ENCODE measurements at regions not wholly inside any gene's neighbourhood (a gene's known extent, or its start where the extent isn't known, plus 50 kb on each side); places are given as distances from the start of the nearest gene placed in this dataset.

DNA sequence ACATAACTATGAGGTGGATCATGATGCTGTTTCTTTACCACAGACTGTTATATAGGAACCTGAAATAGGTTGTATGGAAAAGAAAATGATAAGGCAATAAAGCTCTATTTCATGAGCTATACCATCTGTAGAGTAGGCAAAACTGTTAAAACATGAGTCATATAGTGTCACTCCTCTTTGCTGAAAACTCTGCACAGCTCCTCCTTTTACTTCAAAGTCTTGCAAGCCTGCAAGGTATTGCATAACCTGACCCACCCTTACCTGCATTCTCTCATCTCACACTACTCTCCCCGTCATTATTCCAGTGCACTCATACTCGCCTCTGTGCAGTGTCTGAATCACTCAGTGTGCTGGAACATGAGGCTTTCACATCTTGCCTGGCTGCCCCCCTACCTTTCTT, 790.1 kb downstream of the EFNA5 start:
- no peak for DNase-seq (ENCODE audit: low spot score)

DNA sequence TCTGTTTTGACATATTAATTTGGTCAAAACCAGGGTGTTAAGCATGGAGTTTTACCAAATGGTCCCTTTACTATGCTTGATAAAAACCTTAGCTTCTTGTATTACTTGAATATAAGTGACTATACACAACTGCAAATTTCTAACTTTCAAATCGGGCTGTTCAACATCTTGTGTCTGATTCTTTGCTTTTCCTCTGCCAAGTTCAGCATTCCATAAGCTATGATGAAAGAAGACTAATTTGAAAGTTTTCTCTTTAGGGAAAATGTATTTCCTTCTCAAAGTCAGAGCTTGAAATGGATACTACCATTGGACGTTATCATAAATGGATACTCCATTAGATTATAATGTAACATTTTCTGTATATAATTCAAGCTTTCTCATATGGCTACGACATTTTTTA, 792.9 kb downstream of the EFNA5 start:
- no peak for DNase-seq (ENCODE audit: low spot score)

DNA sequence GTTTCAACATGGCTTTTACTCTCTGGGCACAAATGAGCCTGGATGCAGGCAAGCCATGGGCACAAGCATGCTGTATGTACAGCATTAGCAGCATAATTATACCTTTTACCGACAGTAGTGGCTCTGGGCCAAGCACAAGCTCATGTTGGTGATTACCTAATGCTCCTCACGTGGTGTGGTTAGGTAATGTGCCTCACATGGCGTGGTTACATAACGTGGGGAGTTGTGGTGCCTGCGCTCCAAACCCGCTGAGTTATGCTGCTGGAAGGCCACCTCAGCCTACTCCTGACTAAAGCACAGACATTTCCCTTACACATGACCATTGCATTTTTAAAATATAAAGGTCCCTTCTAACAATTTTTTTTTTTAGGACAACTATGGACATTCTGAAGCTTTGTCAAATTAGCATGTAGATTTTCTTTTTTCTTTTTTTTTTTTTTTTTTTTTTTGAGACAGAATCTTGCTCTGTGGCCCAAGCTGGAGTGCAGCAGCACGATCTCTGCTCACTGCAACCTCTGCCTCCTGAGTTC, 794.0 kb downstream of the EFNA5 start:
- DNase-seq (ENCODE audit: low spot score) = no peak

DNA sequence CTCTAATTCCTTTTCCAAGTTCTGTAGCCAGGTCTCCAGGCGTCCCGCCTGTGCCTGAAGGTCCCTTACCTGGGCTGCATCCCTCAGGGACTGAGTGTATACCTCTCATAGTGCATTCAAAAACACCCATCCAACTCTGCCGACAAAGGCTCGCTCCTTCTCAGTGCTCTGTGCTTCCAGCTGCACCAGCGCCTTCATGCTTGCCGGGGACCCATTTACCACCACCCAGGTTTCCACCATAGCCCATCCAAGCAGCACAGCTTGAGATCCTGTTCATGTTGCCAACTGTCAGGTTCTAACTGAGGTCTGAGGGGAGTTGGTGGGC, 794.5 kb downstream of the EFNA5 start:
- DNase-seq (ENCODE audit: low spot score) = no peak

DNA sequence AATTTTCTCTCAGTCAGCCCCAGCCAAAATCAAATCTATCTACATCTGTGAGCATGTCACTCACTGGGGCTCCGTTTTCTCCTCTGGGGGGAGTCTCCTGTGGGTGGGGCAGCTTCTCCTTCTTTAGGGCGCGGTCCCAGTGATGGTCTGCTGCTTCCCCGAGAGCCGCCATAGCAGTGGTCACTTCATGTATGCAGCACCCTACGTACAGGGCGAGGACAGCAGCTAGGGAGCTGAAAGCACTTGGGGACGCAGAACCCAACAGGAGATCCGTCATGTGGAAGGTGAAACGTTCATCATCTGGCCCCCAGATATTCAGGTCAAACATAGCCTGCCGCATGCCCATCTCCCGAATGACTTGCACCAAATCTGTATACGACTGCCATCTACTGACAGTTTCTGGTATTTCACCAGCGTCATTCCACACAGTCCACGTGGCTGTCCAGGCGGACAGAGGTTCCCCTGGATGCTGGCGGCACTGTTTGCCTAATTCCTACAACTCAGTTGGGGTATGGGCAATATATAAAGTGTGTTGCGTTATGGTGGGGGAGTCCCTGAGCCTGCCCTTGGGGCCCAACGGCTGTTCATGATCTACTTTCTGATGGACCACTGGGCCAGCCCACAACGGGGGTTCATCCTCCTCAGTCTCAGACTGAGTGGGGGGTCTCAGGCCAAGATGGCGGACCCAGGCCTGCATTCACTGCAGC, 795.0 kb downstream of the EFNA5 start:
- DNase-seq (ENCODE audit: low spot score) = peak; percentile 4

DNA sequence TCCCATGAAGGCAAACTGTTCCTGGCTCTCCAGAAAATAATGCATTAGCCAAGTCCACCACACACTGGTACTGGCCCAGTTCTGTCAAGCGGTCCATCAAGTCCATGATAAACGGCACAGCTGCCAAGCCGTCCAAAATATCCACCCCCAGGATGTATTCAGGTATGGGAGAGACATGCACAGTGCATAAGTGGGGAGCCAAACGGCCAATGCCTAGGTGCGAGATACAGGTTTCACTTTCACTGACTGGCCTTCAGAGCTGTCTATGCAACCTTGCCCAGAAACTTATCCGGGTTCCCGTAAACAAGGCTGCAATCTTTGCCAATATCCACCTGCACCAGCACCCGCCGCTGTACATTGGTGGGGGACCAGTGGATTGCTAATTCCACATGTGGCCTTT, 795.8 kb downstream of the EFNA5 start:
- DNase-seq (ENCODE audit: low spot score) = no peak

DNA sequence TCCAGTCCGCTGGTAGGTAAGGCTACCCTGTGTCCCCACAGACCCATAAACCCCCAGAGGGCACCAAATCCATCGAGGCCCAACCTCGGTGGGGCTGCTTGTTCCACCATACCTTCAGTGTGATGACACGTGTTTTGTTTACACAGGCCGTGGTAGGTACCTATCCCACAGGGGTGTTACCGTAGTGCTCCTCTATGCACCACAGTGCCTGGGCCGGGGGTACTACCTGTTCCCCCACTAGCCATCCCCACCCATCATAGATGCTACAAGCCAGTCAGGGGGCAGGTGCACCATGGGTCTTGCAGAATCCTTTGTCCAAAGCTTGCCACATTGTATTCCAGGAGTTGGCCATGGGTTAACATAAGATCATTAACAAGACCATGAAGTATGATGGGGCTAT, 796.2 kb downstream of the EFNA5 start:
- no peak for DNase-seq (ENCODE audit: low spot score)

DNA sequence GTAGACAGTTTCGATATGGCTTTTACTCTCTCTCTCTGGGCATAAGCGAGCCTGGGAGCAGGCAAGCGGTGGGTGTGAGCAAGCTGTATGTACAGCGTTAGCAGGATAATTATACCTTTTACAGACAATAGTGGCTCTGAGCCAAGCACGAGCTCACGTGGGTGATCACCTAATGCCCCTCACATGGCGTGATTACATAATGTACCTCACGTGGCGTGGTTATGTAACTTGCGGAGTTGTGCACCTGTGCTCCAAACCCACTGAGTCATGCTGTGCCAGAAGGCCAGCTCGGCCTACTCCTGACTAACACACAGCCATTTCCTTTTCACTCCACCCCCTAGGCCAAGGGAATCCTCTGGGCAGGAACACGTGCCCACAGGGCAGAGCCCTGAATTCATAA, 797.2 kb downstream of the EFNA5 start:
- DNase-seq (ENCODE audit: low spot score) = no peak

DNA sequence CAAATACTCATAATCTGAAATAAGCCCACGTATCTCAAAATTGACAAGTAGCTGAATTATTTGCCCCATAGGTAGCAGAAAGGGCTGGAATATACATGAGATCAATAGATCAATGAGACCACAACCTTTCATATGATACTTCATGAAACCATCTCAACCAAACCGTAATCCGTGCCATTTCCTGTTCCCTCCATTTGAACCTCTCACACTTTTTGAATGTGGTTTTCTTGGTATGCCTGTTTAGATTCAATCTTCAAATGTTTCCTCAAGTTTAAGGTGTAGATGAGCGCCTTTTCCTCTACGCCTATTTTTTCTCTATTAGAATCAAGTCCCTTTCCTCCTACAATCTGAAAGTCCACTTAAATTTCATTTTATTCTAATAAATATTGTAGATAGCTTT, 805.5 kb downstream of the EFNA5 start:
- no peak for DNase-seq (ENCODE audit: low spot score)

DNA sequence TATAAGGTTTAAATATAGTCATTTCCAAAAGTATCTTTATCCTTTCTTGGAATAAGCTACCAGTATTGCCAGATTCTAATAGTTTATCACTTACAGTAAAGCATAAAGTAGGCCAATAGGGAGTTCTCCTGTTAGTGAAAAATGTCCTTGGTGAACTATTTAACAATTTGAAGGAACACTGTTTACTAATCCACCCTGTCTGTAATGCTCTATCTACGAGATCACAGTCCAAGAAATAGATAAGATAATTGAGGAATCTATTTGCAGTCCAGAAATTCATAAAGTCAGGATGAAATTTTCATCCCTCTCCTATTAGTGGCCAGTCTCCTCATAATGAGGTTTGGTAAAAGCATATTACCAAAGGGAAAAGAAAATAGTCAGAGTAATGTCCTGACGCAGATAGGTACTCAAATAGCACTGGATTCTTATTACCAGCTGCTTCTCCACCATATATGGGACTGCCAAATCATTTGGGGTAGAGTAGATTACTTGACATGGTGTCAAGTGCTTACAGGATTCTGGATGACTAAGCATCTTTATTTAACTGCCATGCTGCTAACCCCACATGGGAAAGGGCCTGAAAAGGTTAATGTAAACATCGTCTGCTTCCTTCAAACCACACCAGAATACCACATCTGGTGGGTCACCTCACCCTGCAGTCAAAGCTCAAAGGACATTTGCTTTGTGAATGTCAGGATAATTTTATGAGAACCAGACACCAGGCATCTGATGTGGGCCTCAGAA, 808.1 kb downstream of the EFNA5 start:
- DNase-seq (ENCODE audit: low spot score) = no peak

DNA sequence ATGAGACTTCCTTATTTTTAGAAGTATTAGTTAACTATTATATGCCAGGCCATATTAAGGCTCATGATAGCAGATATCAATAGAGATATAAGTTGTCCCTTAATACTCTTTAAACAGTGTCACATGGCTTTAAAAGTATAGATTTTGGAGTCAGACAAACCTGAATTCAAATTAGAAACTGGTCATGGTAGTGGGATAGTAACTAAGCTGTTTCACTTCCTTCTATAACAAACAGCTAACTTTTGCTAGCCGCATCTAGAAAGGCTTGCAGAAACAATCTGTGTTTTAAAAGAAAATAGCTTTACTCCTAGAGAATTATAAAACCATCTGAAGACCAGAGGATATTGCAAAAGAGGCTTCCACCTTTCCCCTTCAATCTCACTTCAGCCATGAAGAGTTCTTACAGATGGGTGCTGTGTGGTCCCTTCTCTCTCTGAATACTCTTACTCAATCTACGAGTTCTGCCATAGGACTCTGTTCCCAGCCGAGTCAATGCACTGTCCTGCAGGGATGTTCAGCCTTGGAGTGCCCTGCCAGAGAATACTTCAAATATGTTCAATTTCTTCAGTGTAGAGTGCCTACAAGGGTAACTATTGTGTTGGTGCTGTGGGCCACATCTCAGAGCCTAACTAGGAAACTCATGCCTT, 810.2 kb downstream of the EFNA5 start:
- no peak for DNase-seq (ENCODE audit: low spot score)

DNA sequence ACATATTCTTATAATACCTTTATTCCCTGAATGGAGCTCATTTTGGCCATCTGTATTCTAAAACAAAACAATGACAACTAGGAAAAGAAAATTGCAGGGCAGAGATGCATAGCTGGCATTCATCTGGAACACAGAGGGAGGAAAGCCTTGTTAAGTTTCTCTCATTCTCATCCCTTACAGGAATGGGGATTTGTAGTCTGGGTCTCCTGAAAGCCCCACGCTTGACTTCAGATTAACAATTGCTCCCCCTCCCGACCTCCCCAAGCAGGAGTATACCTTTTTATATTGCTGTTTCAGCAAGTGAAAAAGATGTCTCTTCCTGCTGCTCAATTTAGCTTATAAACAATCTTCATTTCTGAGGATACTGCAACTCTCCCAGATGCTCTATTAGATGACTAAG, 812.1 kb downstream of the EFNA5 start:
- no peak for DNase-seq (ENCODE audit: low spot score)

DNA sequence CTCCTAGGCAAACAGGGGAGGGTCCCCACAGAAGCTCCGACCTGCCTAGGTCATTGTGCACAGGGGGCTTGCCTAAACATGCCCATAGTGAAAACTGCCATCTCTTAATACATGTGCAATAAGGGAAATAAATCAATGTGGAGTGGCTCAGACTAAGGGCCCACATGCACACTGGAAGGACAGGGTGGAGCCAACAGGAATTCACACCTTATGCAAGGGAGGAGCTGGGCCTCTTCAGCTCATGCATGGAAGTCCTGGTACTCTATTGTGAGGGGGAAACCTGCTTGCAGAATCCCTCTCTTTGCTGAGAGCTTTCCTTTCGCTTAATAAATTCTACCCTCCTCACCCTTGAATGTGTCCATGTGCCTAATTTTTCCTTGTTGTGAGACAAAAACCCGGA, 815.8 kb downstream of the EFNA5 start:
- no peak for DNase-seq (ENCODE audit: low spot score)

DNA sequence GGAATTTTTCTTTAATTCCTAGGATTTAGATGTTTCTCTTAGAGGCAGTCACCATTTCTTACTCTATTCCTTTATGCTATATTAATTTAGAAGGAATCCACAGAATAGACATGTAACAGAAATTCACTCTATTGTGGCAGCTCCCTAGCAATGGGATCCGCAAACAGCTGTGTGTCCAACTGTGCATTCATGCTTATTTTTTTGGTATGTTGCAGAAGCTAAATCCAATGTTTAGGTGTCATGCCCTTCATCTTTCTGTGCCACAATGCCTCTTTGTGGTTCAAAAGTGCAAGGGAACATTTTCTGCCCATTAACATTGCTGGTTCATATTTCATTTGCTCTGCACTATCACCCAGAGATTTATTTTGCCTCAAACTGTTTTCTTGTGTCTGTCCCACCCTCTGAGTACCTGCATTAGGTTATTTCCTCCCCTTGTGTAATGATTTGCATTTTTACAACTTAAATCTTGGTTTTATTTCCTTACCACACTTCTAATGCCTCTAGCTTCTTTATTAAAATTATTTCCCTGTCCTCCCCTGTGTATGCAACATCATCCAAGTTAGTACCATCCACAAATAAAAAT, 816.5 kb downstream of the EFNA5 start:
- no peak for DNase-seq (ENCODE audit: low spot score)

DNA sequence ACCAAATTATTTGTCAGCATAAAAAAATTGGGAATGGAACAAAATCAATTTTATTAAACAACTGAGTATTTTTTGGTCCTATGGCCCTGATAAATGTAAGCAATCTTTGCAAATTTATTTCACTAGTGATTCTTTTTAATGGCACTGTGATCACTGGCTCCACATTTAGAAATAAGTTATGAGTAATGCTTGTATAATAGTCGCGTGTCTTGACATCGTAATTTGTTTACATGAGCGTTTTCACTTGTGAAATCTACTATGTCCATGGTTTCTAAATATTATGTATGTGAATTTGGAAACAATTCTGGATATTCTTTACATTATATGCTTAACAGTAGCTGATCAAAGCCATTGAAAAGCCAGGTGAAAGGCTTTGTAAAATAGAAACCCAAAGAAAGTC, 817.5 kb downstream of the EFNA5 start:
- DNase-seq (ENCODE audit: low spot score) = no peak

DNA sequence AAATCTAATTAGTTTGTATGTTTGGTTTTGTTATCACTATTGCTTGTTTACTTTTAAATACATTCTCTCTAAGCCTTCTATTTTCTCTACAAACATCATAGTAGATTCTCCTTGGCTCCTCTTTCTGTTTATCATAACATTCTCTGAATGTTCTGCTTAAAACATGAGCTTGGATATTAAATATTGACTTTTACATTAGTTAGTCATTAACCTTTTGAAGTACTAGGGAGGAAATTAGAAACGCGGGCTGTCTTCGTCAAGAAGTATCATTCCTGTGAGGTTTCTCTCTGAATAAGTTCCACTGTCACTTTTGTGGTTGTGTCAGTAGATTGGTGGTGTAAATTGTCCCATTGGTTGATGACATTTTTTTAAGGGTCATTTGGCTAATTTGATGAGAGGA, 821.5 kb downstream of the EFNA5 start:
- DNase-seq (ENCODE audit: low spot score) = no peak

DNA sequence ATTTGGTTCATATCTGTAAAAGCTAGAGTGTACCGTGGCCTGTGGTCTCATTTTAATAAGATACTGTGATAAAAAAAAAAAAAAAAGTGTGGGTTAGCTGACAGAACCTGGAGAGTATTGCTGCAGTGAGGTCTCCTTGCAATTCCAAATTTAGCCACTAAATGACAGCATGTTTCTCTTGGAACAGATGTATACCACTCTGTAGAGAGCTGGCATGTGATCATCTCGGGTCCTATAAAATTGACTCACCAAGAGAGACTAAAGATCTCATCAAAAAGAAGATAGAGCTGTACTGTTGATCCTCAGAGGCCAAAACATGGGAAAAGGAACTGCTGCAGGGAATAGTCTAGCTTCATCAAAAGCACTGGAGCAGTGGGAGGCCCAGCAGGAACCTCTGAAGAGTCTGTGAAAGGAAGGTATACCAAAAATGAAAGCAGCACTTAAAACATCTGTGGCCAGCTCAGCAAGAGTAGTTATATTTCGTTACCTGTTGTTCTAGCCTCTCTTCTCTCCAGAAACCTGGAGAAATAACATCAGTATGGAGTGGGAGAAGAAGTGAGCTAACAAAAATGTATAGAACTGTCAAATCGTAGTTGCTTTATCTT, 826.8 kb downstream of the EFNA5 start:
- DNase-seq (ENCODE audit: low spot score) = no peak

DNA sequence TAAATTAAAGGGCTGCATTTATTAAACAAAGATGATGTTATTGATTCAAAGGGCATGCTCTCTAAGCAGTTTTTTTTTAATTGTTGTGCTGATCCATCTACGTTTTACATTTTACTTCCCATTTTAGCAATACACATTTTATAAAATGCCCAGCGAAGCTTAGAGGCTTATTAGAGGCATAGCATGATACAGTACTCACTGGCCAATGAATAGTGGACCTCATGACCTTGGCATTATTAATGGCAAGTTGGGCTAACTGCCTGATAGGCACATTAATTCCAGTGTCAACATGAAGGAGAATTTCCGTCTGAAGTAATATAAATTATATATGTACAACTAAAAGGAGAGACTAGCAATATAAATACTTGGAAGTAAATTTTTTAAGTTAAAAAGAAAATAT, 837.2 kb downstream of the EFNA5 start:
- no peak for DNase-seq (ENCODE audit: low spot score)

DNA sequence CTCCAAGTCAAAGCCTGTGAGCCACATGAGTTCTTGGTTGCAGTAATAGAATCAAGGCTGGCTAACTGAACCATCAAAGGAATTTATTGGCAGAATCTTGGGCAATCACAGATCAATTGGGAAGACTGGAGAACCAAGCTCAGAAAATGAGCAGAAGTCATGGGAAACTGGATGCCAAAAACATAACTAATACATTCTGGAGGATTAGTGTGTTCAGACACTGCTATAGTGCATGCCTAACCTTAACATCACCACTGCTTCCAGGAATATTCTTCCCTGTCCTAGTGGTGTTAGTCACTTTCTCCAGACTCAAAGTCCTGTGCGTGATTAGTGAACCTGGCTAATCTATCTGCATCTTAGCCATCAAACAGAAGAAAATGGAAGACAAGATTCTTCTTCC, 843.7 kb downstream of the EFNA5 start:
- DNase-seq (ENCODE audit: low spot score) = no peak

DNA sequence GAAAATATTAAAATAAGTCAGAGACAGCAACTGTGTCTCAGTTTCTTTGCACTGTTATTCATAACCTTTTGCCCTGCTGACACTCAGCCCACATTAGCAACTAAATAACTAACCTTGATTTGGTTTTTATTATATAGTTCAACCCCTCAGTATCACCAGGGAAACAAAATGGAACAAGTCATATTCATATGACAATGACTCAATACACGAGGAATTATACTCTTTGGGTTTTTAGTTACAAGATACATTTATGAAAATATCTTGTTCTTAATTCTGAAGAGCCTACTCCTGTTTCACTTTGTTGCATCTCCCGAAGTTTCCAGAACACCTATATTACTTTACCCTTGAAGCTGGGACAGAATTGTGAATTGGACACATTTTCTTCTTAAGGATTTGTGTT, 845.4 kb downstream of the EFNA5 start:
- DNase-seq (ENCODE audit: low spot score) = no peak

DNA sequence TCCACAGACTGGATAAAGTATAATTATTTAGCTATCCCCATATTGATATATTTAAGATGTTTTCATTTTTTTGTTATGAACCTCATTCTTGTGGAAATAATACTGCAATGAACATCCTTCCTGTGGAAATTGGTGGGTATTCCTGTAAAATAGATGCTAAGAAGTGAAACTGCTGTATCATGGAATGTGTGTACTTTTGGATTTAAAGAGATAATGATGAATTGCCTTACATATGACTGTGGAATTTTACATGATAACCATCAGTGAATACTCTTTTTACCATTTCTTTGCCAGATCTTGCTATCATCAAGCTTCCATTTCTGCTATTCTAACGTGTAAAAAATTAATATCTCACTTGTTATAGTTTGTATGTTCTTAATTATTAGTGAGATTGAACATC, 847.9 kb downstream of the EFNA5 start:
- no peak for DNase-seq (ENCODE audit: low spot score)

DNA sequence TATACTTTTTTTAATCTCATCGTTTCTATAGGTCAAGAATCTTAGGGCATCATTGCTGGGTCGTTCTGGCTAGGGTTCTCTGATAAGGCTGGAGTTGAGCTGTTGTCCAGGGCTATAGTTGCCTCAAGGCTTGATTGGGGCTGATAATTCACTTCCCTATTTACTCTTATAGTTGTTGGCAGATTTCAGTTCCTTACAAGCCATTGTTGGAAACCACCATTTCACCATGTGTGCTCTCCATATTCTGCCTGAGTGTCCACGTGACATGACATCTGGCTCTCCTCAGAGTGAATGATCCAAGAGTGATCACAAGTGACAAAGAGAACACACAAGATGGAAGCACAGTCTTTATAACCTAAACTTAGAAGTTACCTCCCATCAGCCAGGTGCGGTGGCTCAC, 852.2 kb downstream of the EFNA5 start:
- no peak for DNase-seq (ENCODE audit: low spot score)

DNA sequence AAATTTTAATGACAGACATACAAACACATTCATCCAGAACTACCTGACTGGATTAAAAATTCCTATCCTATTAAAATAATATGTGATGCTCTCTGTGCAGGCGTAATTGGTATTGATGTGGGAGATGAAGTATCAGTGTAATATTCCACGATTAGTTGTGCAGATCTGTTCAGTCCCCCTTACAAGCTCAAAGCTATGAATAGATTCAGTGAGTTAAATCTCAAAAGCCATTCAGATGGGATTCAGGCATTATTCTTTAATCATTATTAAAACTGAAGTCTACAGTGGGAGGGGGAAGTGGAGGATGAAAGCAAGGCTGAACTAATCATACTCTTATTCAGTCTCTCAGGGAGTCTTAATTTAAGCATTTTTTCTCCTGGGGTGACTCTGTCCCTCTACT, 855.8 kb downstream of the EFNA5 start:
- no peak for DNase-seq (ENCODE audit: low spot score)
